ENCODE measurements at regions not wholly inside any gene's neighbourhood (a gene's known extent, or its start where the extent isn't known, plus 50 kb on each side); places are given as distances from the start of the nearest gene placed in this dataset.

DNA sequence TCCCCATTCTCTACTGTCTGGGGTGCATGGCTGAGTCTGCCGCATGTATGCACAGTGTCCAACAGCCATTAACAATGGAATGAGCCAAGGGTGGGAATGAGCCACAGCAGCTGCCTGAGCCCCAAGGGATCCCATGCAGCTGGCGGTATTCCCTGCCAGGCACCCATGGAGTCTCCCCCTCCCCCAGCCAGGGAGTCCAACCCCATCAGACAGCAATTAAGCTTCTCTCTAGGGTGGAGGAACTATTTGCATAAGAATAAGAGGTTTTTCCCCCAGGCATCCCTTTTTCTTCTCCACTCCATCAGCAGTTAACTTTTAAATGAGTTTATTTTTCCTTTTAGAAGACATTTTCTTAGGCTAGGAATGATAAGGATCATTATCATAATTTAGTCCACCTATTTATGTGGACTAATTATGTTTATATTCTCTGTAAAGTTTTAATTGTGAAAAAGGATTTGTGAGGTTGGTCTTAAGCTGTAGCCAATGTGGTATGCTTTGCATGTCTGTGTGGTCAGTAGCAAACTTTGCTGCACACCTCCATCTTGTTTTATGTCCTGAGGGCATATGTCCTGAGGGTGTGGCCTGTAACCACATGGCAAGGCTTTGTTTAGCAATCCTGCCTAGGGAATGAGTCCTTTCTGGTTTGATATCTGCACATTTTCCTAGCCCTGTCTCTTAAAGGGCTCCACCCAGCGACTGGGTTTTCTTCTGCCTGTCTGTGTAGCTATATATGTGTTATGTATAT lies 158.9 kb upstream of the OLIG3 start:
- no peaks in the 10 kb centered on the region for H3K4me1 ChIP-seq (ENCODE audit: insufficient read depth)
- no peak overlapping the region for H3K4me3 ChIP-seq (ENCODE audit: low read depth, low read length)
- 88% methylated on average over 3 of the region's 3 CpGs for WGBS
- H3K36me3 ChIP-seq (ENCODE audit: insufficient read depth), result no peaks in the 10 kb centered on the region
- DNase-seq (ENCODE audit: extremely low spot score), result no peak
- H3K27ac ChIP-seq (ENCODE audit: low read depth), result no peak overlapping the region

DNA sequence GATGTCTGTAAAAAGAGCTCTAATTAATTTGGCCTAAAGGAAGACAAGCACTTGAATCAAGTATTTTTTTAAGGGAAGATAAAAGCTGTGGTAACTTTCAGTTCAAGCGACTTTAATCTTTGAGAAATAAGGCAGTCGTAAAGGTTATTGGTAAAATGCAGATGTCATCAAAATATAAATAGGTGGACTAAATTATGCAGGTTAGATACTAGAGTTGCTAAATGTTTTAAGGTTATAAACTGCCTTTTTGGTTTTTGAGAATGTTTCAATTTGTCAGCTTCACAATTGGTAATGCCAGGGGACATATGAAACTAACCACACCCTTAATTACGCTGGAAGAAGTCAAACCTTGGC lies 159.5 kb upstream of the OLIG3 start:
- Histone ChIP-seq H3K27ac (ENCODE audit: low read depth) (no peak overlapping the region), H3K4me3 (ENCODE audit: low read depth, low read length) (no peak overlapping the region), H3K36me3 (ENCODE audit: insufficient read depth) (no peaks in the 10 kb centered on the region), H3K4me1 (ENCODE audit: insufficient read depth) (no peaks in the 10 kb centered on the region)
- 93% methylated on average over 3 of the region's 3 CpGs for WGBS
- DNase-seq (ENCODE audit: extremely low spot score), result no peak

DNA sequence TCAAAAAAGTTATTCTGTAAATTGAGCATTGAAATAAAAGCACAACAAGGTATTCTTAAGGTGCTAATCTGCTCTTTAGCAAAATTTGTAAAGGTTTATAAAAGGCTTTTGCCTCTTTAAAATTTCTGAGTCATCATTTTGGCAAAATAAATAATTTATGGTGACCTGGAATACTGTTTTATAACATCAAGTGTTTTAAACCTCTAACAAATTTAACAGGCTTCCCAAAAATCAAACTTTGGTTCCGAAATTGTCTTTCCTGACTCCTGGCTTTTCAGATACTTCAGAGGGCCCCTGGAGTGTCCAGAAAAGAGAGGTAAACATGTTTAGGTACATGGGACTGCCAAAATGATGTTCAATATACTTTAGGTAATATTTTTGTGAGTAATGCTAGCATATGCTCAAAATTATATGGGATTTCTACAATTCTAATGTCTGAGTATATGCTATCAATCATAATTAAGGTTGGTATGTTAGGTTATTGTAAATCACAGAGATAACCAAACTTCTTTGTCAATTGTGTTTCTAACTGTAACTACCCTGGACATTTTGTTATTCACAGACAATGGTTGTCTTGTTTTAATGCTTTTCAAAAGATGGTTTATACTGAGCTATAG lies 160.3 kb upstream of the OLIG3 start:
- WGBS, result 80% methylated on average over 1 of the region's 1 CpG
- no peaks in the 10 kb centered on the region for H3K4me1 ChIP-seq (ENCODE audit: insufficient read depth)
- no peak for DNase-seq (ENCODE audit: extremely low spot score)
- no peak overlapping the region for H3K27ac ChIP-seq (ENCODE audit: low read depth)
- no peaks in the 10 kb centered on the region for H3K36me3 ChIP-seq (ENCODE audit: insufficient read depth)
- no peak overlapping the region for H3K4me3 ChIP-seq (ENCODE audit: low read depth, low read length)

DNA sequence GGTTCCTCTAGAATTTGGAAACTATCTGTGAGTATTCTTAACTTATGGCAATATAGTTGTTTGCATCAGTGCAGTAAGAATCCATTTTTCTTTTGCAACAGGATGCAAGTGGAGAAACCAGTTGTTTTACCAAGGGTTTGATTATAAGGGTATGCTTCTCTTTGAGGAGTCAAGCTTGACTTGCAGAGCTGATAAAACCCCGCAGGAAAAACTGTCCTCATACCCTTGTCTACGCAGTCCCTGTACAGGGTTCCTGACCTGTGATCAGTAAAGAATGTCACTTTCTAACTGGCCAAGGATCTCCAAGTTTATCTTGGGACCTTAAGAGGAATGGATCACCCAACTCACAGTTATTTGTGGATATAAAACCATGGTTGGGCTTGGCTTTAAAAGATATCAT lies 161.1 kb upstream of the OLIG3 start:
- Histone ChIP-seq H3K4me3 (ENCODE audit: low read depth, low read length) (no peak overlapping the region), H3K36me3 (ENCODE audit: insufficient read depth) (no peaks in the 10 kb centered on the region), H3K4me1 (ENCODE audit: insufficient read depth) (no peaks in the 10 kb centered on the region), H3K27ac (ENCODE audit: low read depth) (no peak overlapping the region)
- WGBS, result 95% methylated on average over 2 of the region's 2 CpGs
- DNase-seq (ENCODE audit: extremely low spot score), result no peak

DNA sequence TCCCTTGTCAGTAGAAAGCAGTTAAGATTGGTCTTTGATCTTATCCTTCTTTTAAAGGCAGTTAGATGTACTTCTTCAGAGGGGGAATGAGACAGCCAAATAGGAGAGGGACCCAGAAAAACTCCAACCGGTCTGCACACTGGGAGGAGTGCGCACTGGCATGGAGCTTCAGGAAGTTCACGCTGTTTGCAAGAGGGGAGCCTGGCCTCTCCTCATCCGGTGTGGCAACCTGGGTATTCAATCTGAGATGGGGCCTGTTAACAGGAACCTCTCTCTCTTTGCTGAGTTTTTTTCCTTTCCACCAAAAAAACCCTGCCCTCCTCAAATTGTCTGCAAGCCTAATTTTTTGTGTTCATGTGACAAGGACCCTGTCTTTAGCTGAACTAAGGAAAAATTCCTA lies 162.5 kb upstream of the OLIG3 start:
- H3K4me3 ChIP-seq (ENCODE audit: low read depth, low read length), result no peak overlapping the region
- no peaks in the 10 kb centered on the region for H3K4me1 ChIP-seq (ENCODE audit: insufficient read depth)
- no peak for DNase-seq (ENCODE audit: extremely low spot score)
- 92% methylated on average over 4 of the region's 4 CpGs for WGBS
- H3K27ac ChIP-seq (ENCODE audit: low read depth), result no peak overlapping the region
- H3K36me3 ChIP-seq (ENCODE audit: insufficient read depth), result no peaks in the 10 kb centered on the region

DNA sequence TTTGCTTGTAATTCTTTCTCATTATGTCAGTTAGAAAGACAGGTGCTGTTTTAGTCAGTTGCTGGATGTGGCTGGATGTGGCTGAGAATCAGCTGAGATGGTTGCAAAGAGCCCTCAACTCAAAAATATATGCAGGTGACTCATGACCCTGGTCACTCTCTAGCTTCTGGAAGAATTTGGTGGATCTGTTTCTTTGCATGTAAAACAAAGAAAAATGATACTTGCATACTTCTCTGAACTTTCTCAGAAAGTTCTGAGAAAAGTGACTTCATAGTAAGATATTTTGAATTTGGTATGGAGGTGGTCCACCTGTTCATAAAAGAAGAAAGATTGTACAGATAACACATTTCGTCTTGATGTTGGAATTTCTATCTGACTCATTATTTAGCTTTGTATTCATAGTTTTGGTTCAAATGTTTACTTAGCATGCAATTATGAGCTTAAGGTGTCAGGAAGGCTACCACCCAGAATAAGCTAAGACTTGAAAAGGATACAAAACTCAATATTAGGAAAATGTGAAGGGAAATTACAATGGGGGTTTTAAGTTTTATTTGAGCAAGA lies 163.2 kb upstream of the OLIG3 start:
- Histone ChIP-seq H3K36me3 (ENCODE audit: insufficient read depth) (no peaks in the 10 kb centered on the region), H3K27ac (ENCODE audit: low read depth) (no peak overlapping the region), H3K4me3 (ENCODE audit: low read depth, low read length) (no peak overlapping the region), H3K4me1 (ENCODE audit: insufficient read depth) (no peaks in the 10 kb centered on the region)
- WGBS, result 48% methylated on average over 1 of the region's 1 CpG
- DNase-seq (ENCODE audit: extremely low spot score), result no peak

DNA sequence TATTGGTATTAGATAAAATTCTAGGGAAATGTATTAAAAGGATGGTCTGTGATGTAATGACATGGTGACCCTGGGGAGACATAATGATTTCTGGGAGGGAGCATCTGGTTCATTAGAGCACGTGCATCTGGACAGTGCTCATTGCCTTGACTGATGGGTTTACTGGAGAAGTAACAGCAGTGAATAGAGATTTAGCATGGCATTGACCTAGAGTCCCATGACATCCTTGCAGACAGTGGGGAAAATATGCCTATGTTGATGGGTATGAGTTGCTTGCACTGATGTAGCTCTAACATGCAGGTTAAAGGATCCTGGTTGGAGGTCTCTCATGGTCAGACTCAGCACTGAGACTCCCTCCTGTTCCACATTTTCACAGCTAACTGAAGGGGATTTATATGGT lies 164.1 kb upstream of the OLIG3 start:
- Histone ChIP-seq H3K27ac (ENCODE audit: low read depth) (no peak overlapping the region), H3K36me3 (ENCODE audit: insufficient read depth) (no peaks in the 10 kb centered on the region), H3K4me1 (ENCODE audit: insufficient read depth) (no peaks in the 10 kb centered on the region), H3K4me3 (ENCODE audit: low read depth, low read length) (no peak overlapping the region)
- 72% methylated on average over 1 of the region's 1 CpG for WGBS
- no peak for DNase-seq (ENCODE audit: extremely low spot score)

DNA sequence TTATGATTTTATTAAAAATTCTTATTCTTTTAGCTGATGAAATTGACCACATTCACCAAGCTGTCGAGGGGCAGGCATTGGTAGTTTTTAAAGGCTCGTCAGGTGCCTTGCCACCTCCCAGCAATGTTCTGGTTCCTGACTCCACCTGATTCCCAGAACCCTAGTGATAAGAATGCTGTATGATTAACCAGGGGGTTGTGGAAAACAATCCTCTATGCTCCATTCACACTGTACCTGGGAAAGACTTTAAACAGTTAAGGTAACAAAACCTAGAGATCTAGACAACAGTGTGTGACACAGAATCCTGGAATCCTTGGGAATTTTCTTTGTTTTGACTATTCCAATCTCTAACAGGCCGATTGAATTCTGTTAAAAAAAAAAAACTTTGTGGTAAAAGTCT lies 165.7 kb upstream of the OLIG3 start:
- DNase-seq (ENCODE audit: extremely low spot score), result no peak
- Histone ChIP-seq H3K27ac (ENCODE audit: low read depth) (no peak overlapping the region), H3K36me3 (ENCODE audit: insufficient read depth) (no peaks in the 10 kb centered on the region), H3K4me1 (ENCODE audit: insufficient read depth) (no peaks in the 10 kb centered on the region), H3K4me3 (ENCODE audit: low read depth, low read length) (no peak overlapping the region)
- WGBS, result 75% methylated on average over 3 of the region's 3 CpGs

DNA sequence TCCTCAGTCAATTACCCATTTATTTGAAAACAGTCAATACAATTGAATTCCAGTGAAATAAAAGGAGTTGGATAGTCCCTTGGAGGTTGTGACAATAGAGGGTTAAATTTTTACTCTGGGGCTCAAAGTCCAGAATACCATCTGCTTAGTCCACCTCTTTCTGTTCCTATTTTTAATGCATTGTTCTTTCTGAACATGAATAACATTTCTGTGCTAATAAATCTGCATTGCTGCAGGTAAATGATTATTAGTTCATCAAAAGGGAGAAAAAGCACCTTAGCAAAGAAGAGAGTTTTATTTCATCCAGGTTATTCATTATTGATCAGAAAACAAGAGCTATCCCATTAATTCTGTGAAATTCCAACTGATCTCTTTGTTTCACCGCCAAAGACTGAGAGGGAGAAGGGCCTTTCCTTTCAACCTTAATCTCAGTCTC lies 166.1 kb upstream of the OLIG3 start:
- Histone ChIP-seq H3K4me3 (ENCODE audit: low read depth, low read length) (no peak overlapping the region), H3K36me3 (ENCODE audit: insufficient read depth) (no peaks in the 10 kb centered on the region), H3K27ac (ENCODE audit: low read depth) (no peak overlapping the region), H3K4me1 (ENCODE audit: insufficient read depth) (no peaks in the 10 kb centered on the region)
- DNase-seq (ENCODE audit: extremely low spot score), result no peak
- 93% methylated on average over 1 of the region's 1 CpG for WGBS

DNA sequence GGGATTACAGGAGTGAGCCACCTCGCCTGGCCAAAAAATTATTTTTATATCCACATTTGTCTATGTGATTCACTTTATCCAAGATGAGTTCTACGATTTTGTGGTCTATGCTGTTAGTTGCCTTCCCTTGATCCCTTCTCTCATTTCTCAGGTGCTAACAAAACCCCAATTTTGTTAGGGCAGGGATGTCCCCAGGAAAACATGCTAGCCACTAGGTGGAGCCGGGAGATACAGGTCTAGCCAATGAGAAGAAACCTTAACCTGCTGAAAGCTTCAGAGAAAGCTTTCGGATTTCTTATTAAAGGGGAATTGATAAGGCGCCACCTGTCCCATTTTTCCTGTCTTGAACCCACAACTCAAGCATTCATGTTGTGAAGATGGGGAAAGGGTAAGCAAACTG lies 167.4 kb upstream of the OLIG3 start:
- WGBS, result 81% methylated on average over 5 of the region's 5 CpGs

DNA sequence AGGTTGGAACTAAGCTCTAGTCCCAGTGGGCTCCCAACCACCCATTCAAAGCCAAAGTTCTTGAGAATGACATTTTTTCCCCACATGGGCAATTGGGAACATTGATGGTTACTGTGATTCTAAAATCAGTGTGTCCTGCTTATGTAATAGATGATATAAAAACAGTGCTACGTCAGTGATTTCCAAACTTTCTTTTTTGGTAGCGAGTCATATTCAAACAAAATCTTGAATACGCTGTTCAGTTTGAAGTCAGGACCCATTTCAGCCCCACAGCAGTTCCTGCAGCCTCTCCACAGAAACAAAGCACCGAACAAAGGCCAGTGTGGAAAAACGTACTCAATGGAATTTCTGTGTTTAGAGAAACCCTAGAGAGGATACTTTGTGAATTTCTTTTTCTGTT lies 170.0 kb upstream of the OLIG3 start:
- Histone ChIP-seq H3K4me3 (ENCODE audit: low read depth, low read length) (no peak overlapping the region), H3K27ac (ENCODE audit: low read depth) (no peak overlapping the region)
- 77% methylated on average over 5 of the region's 5 CpGs for WGBS

More for the DNA sequence above, 167.4 kb upstream of the OLIG3 start:
- H3K4me3 ChIP-seq (ENCODE audit: low read depth, low read length), result no peak overlapping the region
- H3K27ac ChIP-seq (ENCODE audit: low read depth), result no peak overlapping the region
- no peaks in the 10 kb centered on the region for H3K36me3 ChIP-seq (ENCODE audit: insufficient read depth)
- no peak for DNase-seq (ENCODE audit: extremely low spot score)
- H3K4me1 ChIP-seq (ENCODE audit: insufficient read depth), result no peaks in the 10 kb centered on the region

DNA sequence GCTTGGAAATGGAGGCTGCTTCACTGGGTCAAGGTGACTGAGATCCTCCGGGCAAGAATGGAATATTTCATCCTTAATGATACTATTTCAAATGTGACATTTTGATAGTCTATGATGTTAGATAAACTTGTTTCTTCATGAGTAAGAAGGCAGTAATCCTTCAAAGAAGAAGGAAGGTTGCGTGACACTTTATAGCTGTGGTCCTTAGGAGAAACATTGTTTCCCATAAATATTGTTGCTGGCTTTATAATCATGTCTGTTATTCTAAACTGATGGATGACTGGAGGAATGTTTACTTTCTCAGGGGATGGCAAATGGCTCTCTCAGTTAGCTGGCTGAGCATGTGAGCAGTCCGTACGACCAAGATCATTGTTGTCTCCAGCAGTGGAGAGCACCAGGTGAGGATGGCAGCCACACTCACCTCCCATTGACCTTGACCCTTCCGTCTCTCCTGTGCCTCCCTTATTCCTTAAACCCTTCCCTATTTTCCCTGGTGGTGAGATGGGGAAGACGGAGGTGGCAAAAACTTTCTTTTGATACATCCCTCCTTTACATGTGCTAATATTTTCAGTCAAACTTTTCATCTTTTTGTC lies 171.2 kb upstream of the OLIG3 start:
- no peak for DNase-seq (ENCODE audit: extremely low spot score)
- no peak overlapping the region for H3K4me3 ChIP-seq (ENCODE audit: low read depth, low read length)
- 73% methylated on average over 6 of the region's 6 CpGs for whole genome bisulfite sequencing
- no peaks in the 10 kb centered on the region for H3K4me1 ChIP-seq (ENCODE audit: insufficient read depth)
- H3K36me3 ChIP-seq (ENCODE audit: insufficient read depth), result no peaks in the 10 kb centered on the region
- H3K27ac ChIP-seq (ENCODE audit: low read depth), result no peak overlapping the region

More for the DNA sequence above, 170.0 kb upstream of the OLIG3 start:
- H3K36me3 ChIP-seq (ENCODE audit: insufficient read depth), result no peaks in the 10 kb centered on the region
- no peak for DNase-seq (ENCODE audit: extremely low spot score)
- H3K4me1 ChIP-seq (ENCODE audit: insufficient read depth), result no peaks in the 10 kb centered on the region

DNA sequence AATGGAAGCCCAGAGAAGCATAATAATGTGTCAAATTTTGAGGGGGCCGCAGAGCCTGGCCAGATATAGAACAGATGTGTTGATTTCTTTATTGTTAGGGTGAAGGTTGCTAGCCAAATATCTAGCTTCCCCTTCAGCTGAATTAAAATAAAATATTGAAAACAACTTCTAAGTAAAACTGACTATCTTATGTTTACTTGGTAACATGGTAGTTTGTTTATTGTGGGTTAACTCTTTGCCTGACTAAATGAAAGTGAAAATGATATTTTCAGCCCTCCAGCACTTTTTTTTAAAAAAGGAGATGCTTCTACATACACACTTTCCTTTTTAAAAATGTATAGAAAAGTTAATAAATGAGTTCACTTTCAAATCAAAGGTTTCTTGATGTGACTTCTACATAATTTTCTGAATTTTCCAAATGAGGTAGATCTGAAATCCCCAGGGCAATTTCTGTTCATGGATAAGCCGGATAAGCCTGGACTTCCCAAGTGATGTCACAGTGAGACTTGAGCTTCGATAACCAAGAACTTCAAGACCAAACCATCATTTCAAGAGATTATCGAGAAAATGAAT lies 172.1 kb upstream of the OLIG3 start:
- Histone ChIP-seq H3K36me3 (ENCODE audit: insufficient read depth) (no peaks in the 10 kb centered on the region), H3K27ac (ENCODE audit: low read depth) (no peak overlapping the region), H3K4me1 (ENCODE audit: insufficient read depth) (no peaks in the 10 kb centered on the region), H3K4me3 (ENCODE audit: low read depth, low read length) (no peak overlapping the region)
- DNase-seq (ENCODE audit: extremely low spot score), result no peak
- WGBS, result 75% methylated on average over 4 of the region's 4 CpGs

DNA sequence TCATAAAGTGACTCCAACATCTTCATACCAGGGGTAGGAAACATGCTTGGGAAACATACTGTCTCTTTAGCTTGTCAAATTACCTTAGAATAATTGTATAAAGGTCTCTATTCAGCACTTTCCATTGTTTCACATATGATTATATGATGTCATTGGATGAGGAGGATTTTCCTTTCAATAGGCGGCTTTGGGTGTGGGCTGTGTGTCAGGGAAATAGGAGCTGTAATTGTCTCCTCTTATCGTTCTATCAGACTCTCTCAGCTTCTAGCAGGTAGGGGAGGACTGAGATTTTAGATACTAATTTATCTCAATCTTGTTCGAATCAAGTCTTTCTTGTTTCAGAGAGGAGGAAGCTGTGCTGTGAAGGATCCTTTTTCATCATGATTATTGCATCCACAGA lies 179.4 kb upstream of the OLIG3 start:
- Histone ChIP-seq H3K27ac (ENCODE audit: low read depth) (no peak overlapping the region), H3K4me3 (ENCODE audit: low read depth, low read length) (no peak overlapping the region), H3K4me1 (ENCODE audit: insufficient read depth) (no peaks in the 10 kb centered on the region), H3K36me3 (ENCODE audit: insufficient read depth) (no peaks in the 10 kb centered on the region)
- DNase-seq (ENCODE audit: extremely low spot score), result no peak
- WGBS, result 60% methylated on average over 3 of the region's 3 CpGs
